Epidermal melanocyte (primary cell): ENCODE measurements at regions not wholly inside any gene's neighbourhood (a gene's known extent, or its start where the extent isn't known, plus 50 kb on each side); places are given as distances from the start of the nearest gene placed in this dataset.

Source experiments
- DNase-seq: peaks from one replicate; pipeline ENCODE4 v3.0.0; 2011; ENCODE audit warnings: low spot score; ENCODE audit not compliant: insufficient read length

DNA sequence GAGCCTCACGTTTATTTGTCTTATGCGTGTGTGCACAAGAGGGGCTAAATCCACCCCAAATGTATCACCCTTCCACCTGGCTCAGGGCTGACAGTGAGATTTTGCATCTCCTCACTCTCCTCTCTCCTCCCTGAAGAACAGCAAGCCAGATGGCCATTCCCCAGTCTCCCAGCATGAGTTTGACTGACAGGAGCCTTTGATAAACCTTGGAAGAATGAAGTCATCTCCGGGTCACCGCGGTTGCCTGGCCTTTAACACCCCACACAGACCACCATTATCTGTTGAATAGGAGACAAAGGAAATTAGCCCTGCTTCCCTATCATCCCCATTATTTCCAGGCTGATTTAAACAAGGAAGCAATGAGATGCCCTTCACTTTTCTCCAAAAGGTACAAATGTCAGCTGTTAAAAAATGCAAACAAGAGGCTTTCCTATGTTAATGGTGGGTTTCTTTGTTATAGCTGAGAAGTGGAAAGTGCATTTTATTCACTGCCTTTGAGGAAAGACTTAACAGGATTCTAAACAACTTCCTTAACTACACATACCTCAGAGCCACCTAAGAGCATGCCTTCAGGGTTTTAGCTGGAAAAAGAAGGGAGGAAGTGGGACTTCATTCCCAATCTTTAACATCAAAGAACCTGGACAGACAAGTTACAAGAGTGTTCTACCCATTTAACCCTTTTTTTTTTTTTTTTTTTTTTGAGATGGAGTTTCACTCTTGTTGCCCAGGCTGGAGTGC, 524.8 kb upstream of the ID4 start:
- DNase-seq, result no peak

DNA sequence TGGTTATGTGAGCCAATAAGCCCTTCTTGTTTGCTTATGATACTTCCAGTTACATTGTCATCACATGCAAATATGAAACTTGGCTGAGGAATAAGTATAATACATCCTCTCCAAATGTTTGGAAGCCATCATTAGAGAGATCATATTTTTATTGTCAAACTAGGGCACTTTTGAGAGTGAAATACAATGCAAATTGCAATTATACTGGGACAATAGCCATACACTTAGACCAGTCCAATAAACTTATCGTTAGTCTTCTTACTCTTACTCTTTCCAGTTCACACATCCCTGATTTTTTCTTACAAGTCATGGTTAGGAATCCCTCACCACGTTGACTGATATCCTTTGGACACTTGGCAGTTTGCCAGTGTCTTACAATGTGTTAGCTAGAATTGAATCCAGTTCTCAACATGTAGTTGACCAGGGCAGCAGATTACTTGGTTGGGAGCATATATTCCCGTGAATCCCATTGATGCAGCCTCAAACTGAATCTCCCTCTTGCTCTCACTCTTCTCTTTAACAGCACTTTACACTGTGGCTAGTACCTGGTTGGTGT, 519.7 kb upstream of the ID4 start:
- no peak for DNase-seq

DNA sequence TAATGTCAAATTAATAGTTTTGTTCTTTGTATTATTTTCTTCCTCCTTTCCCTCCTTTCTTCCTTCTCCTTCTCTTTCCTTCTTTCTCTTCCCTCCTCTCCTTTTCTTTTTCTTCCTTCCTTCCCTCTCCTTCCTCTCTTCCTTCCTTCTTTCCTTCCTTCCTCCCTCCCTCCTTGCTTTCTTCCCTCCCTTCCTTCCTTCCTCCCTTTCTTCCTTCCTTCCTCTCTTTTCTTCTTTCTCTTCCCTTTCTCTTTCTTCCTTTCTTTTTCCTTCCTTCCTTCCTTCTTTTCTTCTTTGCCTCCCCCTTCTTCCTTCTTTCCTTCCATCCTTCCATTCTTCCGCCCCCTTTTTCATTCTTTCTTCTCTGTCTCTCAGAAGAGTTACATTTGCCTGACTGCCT, 518.2 kb upstream of the ID4 start:
- no peak for DNase-seq

DNA sequence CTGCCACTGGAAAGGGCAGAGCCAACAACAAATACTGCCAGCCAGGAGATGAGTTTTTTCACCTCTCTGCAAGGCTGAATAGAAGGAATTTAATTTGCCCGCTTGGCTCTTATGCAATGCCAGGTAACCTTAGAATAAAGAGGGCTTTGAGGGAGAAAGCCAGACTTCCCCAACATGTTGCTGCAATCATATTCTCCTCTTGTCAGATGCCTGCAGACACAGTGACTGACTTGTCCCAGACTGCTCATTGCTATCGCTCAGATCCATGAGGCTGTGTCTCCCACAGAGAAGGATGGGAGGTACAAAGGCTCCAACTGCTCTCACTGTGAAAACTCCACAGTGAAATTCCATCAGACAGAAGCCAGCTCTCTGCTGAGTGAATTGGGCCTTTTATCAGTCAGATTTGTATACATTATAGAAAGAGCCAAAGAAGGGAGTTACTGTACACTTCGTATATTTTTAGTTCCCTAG, 517.0 kb upstream of the ID4 start:
- no peak for DNase-seq

DNA sequence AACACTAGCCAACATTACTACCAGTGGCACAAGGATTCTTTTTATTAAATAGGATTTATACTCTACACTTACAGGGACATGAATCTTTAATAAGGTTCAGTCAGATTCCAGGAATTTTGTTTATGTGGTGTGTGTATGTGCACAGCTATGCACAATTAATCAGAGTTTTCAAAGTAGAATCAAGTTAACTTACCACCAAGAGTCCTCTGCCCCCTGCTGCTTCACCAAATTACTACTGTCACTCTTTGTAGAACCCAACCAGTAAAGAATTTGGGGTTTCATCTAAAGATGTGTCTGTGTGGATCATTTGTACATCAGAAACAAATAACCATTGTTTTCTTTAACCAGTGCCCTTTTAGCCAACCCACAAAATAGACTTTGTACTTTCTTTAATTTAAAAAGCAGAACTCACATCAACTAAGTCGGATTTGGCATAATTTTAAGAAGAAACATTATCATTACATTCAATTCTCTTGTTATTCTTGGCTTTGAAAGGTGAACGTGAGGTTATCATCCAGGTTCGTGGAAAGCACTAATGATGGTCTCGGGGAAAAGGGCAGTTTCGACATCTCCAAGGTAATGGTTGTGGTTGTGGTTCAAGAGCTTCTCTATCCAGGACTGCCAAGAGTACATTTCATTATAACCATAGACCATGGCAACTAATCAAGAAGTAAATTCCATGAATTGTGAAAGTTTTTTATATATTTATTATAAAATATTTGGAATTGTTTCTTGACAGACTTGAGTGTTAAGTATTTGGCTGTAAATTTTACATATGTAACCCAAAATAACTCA, 514.3 kb upstream of the ID4 start:
- no peak for DNase-seq

DNA sequence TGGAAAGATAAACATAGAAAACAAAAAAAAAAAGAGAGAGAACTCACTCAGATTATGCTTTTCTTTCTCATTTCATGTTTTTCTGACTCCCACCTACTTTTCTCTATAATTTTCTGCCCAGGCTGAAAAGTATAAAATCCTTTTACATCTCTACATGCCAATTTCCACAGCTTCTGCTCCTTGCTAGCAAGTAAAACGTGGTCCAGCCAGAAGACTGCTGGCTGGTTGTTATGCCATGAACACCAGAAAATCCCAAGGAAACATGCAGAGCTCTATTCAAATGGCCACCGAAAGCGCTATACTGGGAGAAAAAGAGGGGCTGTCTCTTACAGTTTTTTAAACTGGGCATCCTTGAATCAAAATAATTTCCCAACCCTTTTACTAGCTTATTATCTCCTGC, 512.8 kb upstream of the ID4 start:
- no peak for DNase-seq

DNA sequence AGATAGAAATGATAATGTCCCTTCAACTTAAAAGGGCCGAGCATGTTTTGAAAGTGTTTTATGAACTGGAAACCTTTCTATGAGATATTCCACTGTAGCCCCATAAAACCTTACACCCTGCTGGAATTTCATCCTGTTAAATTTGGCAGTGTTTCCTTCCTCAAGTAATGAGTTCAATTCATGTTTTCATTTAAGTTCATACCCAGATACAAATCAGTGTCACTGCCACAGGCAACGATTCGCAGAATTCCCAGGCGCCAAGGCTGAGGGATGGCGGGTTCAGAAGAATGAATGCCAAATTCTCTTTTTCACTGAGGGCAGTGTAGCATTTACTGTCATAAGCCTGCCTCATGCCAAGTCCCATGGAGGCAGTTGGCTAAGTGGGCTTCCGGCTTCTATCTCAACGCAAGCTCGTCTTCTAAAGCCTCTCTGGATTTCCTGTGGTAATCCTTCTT, 511.8 kb upstream of the ID4 start:
- no peak for DNase-seq

DNA sequence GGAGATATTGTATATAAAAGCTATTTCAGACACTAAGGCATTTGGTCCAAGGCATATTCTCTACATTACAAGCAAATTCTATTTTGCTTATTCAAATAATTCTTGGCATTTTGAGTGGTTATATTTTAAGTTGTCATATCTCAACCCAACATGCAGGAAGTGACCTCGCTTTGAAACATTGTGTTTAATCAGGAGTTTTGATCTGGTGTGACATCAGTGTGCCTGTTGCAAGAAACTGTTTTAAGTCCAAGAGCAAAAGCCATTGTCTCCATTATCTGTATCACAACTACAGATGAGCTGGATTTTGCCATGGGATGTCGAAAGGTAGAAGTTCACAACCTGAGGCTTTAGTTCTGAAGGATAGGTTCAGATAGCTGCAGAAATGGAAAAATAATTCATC, 509.9 kb upstream of the ID4 start:
- DNase-seq, result no peak

DNA sequence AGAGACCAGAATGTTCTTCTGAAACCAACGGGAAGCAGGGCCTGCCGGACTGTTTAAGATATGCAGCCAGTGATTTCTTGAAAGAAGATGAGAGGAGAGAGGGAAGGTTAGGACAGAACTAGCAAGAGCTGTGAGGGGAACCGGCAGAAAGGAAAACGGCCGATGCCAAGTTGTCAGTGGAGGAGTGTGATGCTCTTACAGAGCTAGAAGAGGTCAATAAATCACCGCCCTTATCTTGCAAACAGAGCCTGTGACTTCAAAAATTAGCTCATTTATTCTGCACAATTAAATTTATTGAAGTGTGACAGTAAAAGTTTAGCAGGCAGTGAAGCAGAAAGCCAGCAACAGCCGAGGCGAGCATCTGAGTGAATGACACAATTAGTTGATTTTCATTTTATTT, 509.5 kb upstream of the ID4 start:
- DNase-seq, result no peak

DNA sequence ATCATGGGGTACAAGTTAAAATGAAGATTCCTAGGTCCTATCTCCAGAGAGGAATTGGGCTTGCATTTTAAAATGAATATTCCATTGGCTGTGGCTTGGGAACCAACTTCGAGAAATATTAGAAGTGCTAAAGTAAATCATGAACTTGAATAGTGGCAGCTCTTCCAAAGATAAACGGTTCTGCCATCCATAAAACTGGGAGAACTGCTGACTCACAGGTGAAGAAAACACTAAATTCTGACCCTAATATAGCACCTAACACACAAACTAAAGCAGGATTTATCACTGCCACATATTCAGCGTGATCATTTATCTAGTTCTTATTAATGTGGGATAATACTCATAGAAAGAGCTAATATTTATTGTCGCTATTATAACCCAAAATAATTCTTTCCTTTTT, 508.1 kb upstream of the ID4 start:
- no peak for DNase-seq

DNA sequence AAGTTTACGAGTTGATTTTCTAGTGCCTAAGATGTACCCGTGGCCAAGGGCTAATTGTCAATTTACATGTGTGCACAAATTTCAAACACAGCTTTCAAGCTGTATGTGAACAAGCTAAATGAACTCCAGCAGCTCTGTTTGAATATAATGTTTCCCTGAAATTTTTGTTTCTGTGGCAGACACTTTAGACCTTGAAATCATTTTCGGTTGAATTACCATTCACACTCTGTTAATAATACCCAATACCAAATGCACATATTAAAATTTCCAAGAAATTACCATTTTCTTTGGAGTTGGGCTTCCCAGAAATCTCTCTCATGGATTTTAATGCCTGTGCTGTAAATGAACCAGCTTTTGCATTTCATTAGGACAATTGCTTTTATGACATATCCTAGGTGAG, 506.1 kb upstream of the ID4 start:
- no peak for DNase-seq

DNA sequence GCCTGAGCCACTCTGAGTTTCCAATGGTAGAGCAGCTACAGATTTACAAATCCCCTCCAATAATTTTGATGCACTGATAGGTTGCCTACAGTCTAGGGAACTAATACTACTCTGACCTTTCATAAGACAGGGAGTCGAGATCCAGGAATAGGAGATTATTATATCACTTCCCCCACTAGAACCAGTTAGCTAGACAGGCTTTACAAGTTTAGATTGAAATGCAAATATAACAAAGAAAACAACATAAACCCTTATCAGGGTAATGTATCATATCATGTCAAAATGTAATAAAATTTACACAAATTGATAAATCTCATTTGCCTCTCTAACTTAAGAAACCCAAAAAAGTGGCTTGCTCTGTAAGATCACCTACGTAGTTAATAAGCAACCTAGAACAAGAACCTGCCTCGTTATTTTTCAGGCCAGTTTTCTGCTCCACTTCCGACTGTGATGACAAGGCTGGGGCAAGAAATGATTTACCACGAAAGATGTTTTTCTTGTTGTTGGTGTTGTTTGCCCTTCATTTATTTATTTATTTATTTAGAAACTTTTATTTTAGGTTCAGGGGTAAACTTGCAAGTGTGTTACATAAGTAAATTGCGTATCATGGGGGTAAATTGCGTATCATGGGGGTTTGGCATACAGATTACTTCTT, 504.2 kb upstream of the ID4 start:
- no peak for DNase-seq

DNA sequence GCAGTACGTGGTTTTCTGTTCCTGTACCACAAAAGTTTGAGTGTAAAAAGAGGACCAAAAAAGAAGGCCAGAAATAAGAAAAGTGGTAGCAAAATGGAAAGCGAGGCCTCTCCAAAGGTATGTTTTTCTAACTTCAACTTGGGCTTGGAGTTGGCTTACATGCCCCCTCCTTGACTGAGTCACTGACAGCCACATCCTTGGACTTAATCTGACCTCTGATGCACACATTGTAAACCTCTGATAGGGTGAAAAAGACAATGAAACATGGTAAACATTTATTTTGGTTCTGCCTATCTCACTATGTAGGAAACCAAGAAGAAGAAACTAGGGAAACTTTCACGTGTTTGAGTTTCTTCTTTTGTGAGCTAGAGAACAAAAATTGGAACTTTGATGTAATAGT, 503.2 kb upstream of the ID4 start:
- no peak for DNase-seq

DNA sequence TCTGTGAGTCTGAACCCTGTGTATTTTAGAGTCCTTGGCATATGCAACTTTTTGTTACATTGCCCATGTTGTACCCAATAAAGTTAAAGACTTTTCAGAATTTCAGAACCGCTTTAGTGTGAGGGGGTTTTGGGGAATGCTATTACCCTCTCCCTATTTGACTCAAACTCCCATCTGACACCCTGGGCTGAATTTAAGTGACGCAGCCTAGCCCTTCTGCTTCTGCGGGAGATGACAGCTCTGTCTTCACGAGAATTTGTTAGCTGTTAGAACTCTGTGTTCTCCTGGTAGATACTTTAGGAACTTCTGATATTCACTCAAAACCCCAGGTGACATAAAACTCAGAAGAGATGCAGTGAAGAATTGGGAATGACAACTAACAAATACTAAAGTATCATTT, 500.6 kb upstream of the ID4 start:
- DNase-seq, result no peak

DNA sequence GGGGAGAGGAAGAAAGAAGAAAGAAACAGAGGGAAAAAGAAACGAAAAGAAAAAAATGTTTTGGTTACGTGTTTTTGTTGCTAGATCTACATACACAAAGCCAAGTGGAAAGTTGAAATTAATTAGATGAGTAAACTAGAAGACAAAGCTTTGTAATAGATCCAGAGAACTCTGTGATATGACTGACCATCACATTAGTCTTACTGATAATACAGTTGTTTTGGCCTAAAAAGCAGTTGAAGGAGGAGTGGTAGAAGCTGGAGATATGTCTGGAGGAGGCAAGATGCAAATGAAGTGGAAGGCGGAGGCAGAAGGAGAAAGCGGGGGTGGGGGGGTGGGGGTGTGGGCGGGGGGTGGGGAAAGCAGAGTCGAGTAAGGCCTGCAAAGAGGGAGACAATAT, 500.1 kb upstream of the ID4 start:
- DNase-seq, result no peak

DNA sequence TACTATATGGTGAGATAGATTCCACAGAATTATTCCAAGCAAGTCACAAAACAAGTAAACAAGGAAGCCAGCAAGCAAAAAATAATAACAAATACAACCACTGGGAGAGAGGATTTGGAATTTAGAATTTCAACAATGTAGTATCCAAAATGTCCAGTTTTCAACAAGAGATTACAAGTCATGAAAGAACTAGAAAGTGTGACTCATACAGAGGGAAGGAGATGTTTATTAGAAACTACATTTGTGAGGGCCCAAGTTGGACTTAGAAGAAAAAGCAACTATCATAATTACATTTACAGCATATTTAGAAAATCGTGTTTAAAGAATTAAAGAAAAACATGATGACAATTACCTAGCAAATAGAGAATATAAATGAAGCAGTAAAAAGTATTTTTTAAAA, 494.6 kb upstream of the ID4 start:
- DNase-seq, result no peak

DNA sequence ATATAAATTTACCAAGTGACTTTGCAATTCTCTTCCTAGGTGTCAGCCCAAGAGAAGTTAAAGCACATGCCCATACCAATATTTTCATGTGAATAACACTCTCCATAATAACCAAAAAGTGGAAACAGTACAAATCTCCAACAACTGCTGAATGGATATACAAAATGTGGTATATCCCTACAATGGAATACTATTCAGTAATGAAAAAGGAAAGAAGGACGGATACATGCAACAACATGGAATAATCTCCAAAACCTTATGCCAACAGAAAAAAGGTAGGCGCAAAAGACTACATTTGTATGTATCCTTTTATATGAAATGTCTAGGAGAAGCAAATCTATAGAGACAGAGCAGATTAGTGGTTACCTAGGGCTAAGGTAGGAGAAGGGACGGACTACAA, 487.7 kb upstream of the ID4 start:
- DNase-seq, result no peak

DNA sequence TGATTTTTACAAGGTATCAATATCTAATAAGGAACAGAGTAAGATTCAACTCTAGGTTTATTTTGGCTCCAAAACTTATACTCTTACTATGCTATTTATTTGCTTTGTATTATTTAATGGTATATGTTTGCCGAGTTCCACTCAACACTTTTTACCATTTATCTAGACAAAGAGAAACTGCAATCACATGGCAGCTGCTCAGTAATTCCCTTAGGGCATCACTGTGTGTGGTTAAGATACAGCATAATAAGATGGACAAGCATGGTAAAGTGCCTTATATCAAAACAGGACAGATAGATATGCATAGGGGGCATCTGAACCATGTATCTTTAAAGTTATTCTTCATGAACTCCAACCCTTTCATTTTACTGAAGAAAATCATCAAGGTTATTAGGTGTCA, 483.0 kb upstream of the ID4 start:
- no peak for DNase-seq

DNA sequence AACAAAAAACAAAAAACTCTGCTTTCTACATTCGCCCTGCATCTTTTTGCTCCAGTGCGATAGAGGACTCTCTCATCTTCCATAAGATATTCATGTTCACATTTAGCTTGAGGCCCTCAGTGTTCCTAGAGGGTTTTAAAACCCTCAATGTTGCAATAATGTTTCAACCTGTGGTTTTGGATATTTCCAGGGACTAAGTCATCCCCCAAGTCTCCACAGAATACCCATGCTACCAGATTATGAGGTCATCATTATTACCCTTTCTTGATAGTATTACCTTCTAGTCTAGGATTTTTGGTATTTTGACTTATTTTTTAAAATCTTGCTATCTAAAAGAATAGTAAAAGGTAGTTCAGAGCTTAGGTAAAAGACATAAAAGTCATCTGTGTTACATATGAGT, 480.5 kb upstream of the ID4 start:
- DNase-seq, result no peak

DNA sequence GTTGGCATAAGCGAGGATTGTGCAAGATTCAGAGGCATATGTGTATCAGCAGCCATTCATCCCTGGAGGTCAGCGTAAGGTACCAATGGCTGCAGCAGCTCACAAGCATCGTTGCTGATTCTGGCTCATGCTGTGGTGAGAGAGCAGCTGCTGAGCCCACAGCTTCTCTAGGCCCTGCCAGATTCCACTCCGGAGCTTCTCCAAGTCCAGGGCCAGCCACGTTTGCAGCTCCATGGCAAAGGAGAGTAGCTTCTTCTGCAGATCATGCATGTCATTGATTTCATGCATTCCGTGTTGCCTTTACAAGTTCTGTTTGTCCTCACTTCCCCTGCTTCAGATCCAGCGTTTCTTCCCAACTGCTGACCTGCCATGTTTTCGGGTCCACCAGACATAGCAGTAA, 474.8 kb upstream of the ID4 start:
- no peak for DNase-seq

DNA sequence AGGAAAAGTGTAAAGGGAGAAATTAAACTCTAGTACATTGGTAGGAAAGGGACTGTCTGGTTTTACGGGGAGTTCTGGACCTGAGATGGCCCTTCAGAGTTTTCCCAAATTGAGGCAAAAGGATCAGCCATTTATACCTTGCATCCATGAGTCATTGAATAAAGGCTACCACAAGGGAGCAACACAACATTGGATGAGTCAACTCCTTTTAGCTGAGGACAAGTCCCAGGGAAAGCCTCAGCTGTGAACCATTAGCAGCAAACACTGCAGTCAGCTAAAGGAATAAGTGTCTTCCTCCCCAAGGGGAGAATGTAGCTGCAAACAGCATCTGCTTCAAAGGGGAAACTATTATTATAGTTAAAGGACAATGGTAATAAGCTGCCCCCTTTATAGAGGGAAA, 468.7 kb upstream of the ID4 start:
- no peak for DNase-seq

DNA sequence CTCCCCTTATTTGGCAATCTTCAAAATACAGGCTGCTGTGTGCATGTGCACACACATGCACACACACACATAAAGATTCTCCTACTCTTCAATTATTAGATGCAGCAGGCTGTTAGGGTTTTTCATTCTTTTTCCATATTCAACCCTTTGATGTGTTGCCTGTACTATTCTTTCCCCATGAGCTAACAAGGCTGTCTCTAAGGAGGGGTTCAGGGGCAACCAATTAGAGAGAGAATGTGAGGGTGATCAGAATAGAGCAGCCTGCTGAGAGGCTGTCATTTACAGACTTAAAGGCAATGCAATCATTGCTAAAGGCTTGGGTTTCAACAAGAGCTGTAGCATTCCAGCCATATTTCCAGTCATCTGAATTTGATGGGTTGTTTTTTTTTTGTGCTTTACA, 467.4 kb upstream of the ID4 start:
- DNase-seq, result no peak
